ENCODE measurements at regions not wholly inside any gene's neighbourhood (a gene's known extent, or its start where the extent isn't known, plus 50 kb on each side); places are given as distances from the start of the nearest gene placed in this dataset.
"Not testable (repeated sequence)": the region's sequence is repeated elsewhere in the genome, so short reads cannot be mapped to it uniquely, and the experiment has no call there.

GRCh38 chr5:130316971-130317680 is 412.9 kb downstream of the CHSY3 start:
- Histone ChIP-seq H4K20me1 (ENCODE audit: insufficient read depth) (no peaks in the 10 kb centered on the region), H3F3A (ENCODE audit: insufficient read depth, low read depth) (no peaks in the 10 kb centered on the region), H3K4me3 (no peak overlapping the region), H3K27me3 (ENCODE audit: insufficient read depth, low read depth) (no peaks in the 10 kb centered on the region), H3K4me1 (replicated peaks; ENCODE audit: insufficient read depth) (no peaks in the 10 kb centered on the region), H3K36me3 (ENCODE audit: low read depth) (no peaks in the 10 kb centered on the region), H3K9me2 (ENCODE audit: insufficient read depth) (no peaks in the 10 kb centered on the region), H3K9me3 (ENCODE audit: insufficient read depth, low read depth) (0 out of 2 replicates have a peak, but pooled peaks cover 6% of the 10 kb centered on the region), H3K27ac (no peak overlapping the region), H2AFZ (0 out of 2 replicates have a peak overlapping the region, but pooled peaks have one; percentile 33), H3K4me2 (no peak overlapping the region), H3K79me2 (ENCODE audit: low read depth) (no peaks in the 10 kb centered on the region)
- no TSS peak for BruUV-seq (replicated peaks)
- TF ChIP-seq EZH2 (IDR thresholded peaks at IDR 0.05; ENCODE audit: low read depth): no peak
- no peak for DNase-seq
- ChIA-PET POLR2A (ENCODE audit: unreplicated experiment) (no interaction called here), CTCF (no interaction called here)
- intact Hi-C loops (cut with micrococcal nuclease; ENCODE audit: unreplicated experiment): no loop called here

GRCh38 chr5:130295235-130295634 is 391.0 kb downstream of the CHSY3 start:
- H2AFZ ChIP-seq: no peak overlapping the region
- BruUV-seq (replicated peaks): no TSS peak
- H3K27ac ChIP-seq: no peak overlapping the region

GRCh38 chr5:130294798-130295197 is 390.5 kb downstream of the CHSY3 start:
- H3K27me3 ChIP-seq (ENCODE audit: insufficient read depth, low read depth); H3K9me2 ChIP-seq (ENCODE audit: insufficient read depth); DNase-seq; H3K9me3 ChIP-seq (ENCODE audit: insufficient read depth, low read depth); CTCF ChIA-PET; intact Hi-C loops (cut with micrococcal nuclease; ENCODE audit: unreplicated experiment); H3K27ac ChIP-seq; H3K36me3 ChIP-seq (ENCODE audit: low read depth); H3F3A ChIP-seq (ENCODE audit: insufficient read depth, low read depth); H3K4me1 ChIP-seq (replicated peaks; ENCODE audit: insufficient read depth); H3K79me2 ChIP-seq (ENCODE audit: low read depth); H3K4me2 ChIP-seq; H2AFZ ChIP-seq; BruUV-seq (replicated peaks); H4K20me1 ChIP-seq (ENCODE audit: insufficient read depth); H3K4me3 ChIP-seq; POLR2A ChIA-PET (ENCODE audit: unreplicated experiment): not testable (repeated sequence)

More at GRCh38 chr5:130295235-130295634, 391.0 kb downstream of the CHSY3 start:
- intact Hi-C loops (cut with micrococcal nuclease; ENCODE audit: unreplicated experiment): no loop called here
- H3K36me3 ChIP-seq (ENCODE audit: low read depth): no peaks in the 10 kb centered on the region
- H3K9me2 ChIP-seq (ENCODE audit: insufficient read depth): no peaks in the 10 kb centered on the region; the same call in 1 of the 2 replicates
- H3K27me3 ChIP-seq (ENCODE audit: insufficient read depth, low read depth): no peaks in the 10 kb centered on the region
- H3F3A ChIP-seq (ENCODE audit: insufficient read depth, low read depth): no peaks in the 10 kb centered on the region
- no peaks in the 10 kb centered on the region for H3K79me2 ChIP-seq (ENCODE audit: low read depth)
- no peak for DNase-seq
- TF ChIP-seq CTCF (conservative IDR thresholded peaks at IDR 0.05) (no peak), EZH2 (IDR thresholded peaks at IDR 0.05; ENCODE audit: low read depth) (no peak)
- H3K9me3 ChIP-seq (ENCODE audit: insufficient read depth, low read depth): no peaks in the 10 kb centered on the region
- POLR2A ChIA-PET (ENCODE audit: unreplicated experiment): no interaction called here
- no peak overlapping the region for H3K4me2 ChIP-seq
- H3K4me3 ChIP-seq: no peak overlapping the region
- no peaks in the 10 kb centered on the region for H4K20me1 ChIP-seq (ENCODE audit: insufficient read depth)
- CTCF ChIA-PET: no interaction called here
- H3K4me1 ChIP-seq (replicated peaks; ENCODE audit: insufficient read depth): no peaks in the 10 kb centered on the region

- H2AFZ ChIP-seq: no peak overlapping the region
- H3K27ac ChIP-seq: no peak overlapping the region
- ChIA-PET POLR2A (ENCODE audit: unreplicated experiment) (no interaction called here), CTCF (no interaction called here)
- no peaks in the 10 kb centered on the region for H3F3A ChIP-seq (ENCODE audit: insufficient read depth, low read depth)
- TF ChIP-seq CTCF (conservative IDR thresholded peaks at IDR 0.05) (no peak), EZH2 (IDR thresholded peaks at IDR 0.05; ENCODE audit: low read depth) (no peak)
- H3K4me1 ChIP-seq (replicated peaks; ENCODE audit: insufficient read depth): peaks cover 9% of the 10 kb centered on the region; the same call in 1 of the 2 replicates
- H3K79me2 ChIP-seq (ENCODE audit: low read depth): no peaks in the 10 kb centered on the region
- no peak overlapping the region for H3K4me3 ChIP-seq
- H3K36me3 ChIP-seq (ENCODE audit: low read depth): no peaks in the 10 kb centered on the region
- H3K9me3 ChIP-seq (ENCODE audit: insufficient read depth, low read depth): no peaks in the 10 kb centered on the region
- DNase-seq: no peak
- no peaks in the 10 kb centered on the region for H3K27me3 ChIP-seq (ENCODE audit: insufficient read depth, low read depth)
- no peaks in the 10 kb centered on the region; the same call in 1 of the 2 replicates for H3K9me2 ChIP-seq (ENCODE audit: insufficient read depth)
- H4K20me1 ChIP-seq (ENCODE audit: insufficient read depth): no peaks in the 10 kb centered on the region
- peak overlapping the region; percentile 58; the same call in 1 of the 2 replicates for H3K4me2 ChIP-seq
- no TSS peak for BruUV-seq (replicated peaks)
- intact Hi-C loops (cut with micrococcal nuclease; ENCODE audit: unreplicated experiment): no loop called here
These were observed 386.0 kb downstream of the CHSY3 start for GRCh38 chr5:130290219-130290618.
